Stimulated activated CD8-positive, alpha-beta memory T cell treated with anti-CD3 and anti-CD28 coated beads, Interleukin-4, amount 100 ng/mL, for 4 hours (primary cell): ENCODE measurements at regions not wholly inside any gene's neighbourhood (a gene's known extent, or its start where the extent isn't known, plus 50 kb on each side); places are given as distances from the start of the nearest gene placed in this dataset.
"Not testable (repeated sequence)": the region's sequence is repeated elsewhere in the genome, so short reads cannot be mapped to it uniquely, and the experiment has no call there.

ENCODE experiments used
- DNase-seq, 2 donors: peaks; one replicate each; pipeline ENCODE4 v3.0.0-alpha.2; 2020; ENCODE audit warnings: low read depth in 2 of 2, low spot score in 1 of 2

DNA sequence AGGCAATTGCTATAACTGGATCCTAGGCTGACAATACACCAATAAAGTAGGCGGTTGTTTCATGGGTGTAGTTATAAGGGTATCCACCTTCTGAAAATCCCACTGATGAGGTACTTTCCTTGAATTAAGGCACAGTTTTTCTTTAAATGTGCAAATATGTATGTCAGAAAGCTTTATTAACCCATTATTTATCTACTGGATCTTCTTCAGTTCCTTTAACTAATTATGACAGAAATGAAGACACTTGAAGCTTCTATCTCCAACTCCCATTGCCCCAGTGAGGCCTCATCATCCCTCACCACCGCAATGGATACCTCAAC is 159.6 kb upstream of the KLF3 start:
- no peak for DNase-seq

DNA sequence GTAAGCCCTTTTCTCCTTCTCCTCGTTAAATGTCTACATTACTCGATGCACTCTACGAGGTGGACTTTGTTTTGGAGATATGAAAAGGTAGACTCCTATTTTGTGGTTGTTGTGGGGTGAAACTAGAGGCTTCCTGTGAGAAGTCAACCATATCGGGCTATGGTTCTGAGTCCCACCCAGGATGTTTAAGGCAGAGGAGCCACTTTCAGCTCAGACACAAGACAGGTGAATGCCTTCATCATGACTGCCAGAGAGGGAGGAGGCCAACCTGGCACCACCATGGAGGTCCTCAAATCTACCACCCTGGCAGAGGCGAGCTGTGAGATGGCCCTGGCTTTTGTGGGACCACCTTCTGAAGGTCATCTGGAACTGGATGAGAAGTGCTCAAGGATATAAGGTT is 154.4 kb upstream of the KLF3 start:
- no peak for DNase-seq

DNA sequence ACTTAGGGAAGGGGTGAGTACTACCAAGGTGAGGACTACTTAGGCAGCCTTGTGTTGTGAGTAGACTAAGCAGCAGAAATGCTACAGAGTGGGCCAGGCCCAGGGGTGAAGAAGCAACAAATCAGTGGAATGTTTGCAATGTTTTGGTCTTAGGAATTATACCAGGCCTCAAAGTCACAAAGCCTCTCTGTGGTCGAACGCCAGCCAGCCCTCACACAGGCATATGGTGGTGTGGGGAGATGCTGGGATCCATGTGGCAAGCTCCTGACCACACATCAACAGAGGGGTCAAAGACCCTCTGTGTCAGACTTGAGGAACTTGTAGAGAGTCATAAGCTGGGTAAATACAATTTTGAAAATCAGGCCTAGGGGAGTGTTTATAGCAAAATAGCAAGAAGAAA is 153.8 kb upstream of the KLF3 start:
- no peak for DNase-seq

DNA sequence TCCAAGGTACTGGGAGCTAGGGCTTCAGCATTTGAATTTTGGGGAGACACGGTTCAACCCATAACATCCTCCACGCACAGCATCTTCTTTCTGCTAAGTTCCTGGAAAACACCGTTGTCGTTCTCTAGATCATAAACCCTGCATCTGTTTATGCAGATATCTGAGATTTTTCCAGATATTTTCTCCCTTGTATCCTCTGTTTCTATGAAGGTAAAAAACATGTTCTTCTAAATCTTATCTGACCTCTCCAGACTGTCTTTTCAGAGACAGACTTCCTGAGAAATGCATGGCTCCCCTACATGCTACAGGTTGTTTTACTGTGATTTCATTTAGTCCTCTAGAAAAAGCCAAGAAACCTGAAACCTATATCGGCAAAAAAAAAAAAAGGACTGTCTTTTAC is 152.3 kb upstream of the KLF3 start:
- DNase-seq = no peak

DNA sequence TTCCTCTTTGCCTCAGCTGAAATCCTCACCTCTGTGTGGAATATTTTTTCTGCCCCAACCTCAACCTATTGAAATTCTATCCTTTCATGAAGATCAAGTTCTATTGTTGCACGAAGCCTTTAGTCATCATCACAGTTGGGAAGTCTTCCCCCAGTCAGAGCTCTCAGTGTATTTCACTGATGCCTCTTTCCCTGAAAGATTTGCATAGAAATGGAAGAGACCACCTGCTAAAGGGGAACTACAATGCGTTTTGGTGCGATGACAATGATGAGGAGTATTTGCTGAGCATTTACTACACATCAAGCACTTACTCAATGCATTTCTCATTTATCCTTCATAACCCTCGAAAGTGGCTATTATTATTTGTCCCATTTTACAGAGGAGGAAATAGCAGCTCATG is 151.2 kb upstream of the KLF3 start:
- DNase-seq = no peak

DNA sequence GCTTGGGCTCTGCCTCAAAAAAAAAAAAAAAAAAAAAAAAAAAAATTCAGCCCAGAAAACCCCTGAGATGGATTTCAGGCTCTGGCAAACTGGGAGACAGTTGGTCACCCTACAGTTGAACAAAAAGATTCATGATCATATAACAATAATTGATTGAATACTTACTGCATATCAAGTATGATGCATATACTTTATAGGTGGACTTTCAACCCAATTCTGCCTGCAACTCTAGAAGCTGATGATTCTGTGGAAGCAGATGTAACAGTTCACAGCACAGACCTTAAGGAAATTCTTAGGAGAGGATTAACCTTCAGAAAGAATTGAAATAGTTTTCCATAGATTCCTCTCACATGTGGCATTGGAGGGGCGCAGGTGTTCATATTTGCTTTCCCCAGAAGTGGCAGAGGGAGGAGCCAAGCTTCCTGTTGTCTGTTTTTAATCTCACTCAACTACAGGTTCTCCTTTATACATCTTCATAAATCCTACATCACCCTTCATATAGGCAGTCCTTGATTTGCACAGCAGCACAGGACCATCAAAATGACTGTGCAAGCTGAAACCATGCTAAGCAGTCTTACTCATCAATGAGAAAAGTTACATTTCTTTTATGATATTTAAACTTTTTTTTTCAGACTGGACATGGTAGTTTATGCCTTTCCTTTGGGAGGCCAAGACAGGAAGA is 149.4 kb upstream of the KLF3 start:
- no peak for DNase-seq

DNA sequence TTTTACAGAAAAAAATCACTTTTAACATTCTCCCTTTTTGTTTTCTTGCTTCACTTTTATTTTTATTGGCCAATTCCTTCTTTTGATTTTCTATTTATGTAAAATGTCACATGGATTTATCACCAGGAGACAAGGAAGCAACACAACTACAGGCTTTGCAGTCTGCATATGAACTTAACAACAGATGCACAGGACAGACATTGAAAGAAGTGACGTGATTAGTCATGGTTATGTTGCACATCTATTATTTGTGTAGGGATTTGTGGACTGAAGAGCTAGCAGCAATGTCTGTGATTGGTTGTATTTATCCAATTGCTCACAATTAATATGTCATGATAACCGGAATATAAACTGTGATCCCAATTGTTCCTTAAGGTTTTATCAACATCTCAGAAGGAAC is 147.8 kb upstream of the KLF3 start:
- DNase-seq = no peak

DNA sequence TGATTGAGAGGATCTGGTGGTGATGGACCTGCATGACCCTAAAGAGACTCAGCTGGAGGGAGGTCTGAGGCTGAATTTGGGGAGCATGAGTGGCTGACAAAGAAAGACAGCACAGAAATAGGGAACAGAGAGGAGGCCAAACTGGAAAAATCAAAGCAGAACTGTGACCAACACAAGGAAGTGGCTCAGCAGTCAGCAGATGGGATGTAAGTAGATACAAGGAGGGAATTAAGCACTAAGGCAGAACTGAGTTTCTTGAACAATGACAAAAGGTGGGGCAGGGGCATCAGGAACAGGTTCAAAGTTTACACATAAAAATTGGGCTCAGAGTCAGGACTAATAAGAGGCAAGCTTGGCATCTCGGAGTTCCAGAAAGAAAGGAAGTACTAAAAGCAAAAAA is 144.3 kb upstream of the KLF3 start:
- no peak for DNase-seq

DNA sequence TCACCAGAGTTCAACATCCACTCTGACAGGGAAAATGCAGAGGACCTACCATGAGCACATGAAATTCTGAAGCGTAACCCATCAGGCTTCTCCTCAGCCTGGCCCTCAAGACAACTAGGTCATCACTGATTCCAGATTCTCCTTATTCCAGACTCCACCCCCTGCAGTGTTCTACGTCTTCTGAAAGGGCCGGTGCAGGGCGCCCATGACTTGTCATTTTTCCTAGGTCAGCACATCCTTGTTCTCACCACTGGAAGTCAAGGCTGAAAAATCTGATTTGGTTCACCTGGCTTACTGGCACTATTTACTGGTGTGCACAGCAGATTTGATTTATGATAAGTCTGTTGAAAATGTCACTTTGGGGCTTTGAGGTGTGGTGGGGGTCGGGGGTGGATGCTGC is 140.9 kb upstream of the KLF3 start:
- DNase-seq = no peak

DNA sequence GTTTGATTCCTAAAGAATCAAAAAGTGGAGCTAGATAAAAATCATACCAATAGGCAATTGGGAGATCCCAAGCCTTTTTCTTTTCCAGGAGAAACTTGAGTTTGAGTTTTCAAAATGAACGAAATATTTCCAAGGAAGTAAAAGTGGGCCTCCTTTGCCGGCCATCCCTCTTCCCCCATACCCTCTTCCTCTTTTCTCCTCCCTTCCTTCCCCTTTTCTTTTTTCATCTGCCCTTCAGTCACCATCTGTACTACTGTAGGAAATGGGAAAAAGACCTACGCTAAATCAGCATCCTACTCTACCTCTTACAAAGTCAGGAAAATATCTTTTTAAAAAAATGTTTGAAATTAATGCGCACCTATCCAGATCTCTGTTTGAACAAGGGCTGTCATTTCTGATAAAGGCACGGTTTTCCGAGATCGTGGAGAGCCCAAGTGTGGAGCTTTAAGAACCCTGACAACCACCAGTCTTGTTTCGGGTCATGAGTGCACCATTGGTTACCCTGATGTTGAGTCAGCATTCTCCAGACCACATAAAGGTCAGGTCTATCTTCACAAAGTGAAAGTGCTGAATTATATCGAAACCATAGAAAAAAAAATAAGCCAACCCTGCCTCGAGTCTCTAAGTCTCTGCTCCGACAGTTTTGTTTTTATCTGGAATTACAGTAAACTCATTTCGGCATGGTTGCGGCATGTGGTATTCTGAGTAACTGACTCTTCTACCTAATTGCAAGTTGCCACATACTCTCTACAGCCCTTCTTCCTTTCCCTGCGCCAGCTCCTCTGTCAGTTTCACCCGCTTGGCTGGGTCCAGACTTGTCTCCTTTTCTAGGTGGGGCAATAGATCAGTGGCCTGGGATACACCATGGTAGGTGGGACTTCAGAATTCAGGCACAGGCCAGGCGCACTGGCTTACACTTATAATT is 140.2 kb upstream of the KLF3 start:
- peak in 1 of 2 donors; percentile 5 for DNase-seq

DNA sequence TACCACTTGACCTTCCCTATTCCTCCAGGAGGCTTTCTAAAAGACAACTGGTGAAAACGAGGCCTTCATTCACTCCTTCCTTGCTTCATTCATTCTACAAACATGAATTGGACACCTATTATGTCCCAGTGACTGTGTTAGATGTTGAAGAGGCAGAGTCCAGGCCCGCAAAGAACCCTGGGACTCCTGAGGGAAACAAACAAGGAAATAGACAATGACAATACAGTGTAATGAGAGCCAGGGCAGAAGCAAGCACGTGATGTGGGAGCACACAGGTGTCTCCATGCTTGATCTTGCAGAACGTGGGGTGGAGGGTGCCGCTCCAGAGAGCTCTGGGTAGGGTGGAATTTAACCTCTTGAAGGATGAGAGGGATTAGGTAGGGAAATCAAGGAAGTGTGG is 137.6 kb upstream of the KLF3 start:
- no peak for DNase-seq

DNA sequence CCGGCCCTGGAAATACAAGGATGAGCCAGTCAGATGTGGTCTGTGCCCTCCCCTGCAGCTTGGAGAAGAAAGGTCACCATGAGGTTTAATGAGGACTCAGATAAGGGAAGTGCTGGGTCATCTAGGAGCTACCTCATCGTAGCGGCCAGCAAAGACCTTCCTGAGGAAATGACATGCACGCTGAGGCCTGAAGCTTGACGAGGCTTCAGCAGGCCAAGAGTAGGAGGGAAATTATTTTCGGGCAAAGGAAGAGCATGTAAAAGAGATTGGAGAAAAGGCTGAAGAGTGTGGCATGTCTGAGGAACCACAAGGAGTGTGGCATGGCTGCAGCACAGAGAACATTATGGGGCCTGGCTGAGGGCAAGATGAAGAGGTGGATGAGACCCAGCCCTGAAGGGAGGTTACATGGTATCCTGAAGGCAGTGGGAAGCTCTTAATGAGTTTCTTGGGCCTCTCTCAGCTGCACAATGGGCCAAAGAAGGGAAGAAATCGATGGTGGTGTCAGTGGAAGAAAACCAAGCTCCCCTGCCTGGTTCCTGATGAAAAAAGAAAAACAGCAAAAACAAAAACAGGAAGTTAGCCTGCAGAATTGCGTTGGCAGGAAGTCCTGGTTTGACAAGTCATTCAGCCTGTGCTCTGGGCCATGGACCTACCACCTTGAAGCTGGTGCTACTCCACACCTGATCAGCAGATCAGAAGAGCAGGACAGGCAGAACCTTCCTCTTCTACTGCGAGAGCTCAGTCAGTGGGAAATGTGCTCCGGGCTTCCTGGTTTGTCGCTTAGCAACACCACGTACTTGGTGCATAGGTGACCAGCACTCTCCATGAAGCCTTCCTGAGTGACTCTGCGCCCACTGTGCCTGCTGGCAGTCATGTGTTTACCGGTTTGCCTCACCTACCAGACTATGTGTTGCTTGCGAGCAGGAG is 134.5 kb upstream of the KLF3 start:
- DNase-seq = peak in 1 of 2 donors; percentile 24

DNA sequence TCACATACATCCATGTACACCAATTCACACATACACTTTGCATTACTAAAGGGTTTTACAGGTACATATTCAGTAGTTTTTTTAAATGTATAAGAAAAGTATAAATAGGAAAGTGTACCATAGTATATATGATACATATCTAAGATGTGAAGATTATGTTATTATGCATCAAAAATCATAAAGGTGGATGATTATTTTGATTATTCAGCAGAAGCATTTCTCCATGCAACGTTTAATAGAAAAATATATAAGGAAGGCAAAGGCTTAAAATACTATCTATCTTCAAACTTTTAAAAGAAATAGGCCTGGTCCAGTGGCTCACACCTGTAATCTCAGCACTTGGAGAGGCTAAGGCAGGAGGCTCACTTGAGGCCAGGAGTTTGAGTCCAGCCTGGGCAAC is 133.5 kb upstream of the KLF3 start:
- DNase-seq = no peak

DNA sequence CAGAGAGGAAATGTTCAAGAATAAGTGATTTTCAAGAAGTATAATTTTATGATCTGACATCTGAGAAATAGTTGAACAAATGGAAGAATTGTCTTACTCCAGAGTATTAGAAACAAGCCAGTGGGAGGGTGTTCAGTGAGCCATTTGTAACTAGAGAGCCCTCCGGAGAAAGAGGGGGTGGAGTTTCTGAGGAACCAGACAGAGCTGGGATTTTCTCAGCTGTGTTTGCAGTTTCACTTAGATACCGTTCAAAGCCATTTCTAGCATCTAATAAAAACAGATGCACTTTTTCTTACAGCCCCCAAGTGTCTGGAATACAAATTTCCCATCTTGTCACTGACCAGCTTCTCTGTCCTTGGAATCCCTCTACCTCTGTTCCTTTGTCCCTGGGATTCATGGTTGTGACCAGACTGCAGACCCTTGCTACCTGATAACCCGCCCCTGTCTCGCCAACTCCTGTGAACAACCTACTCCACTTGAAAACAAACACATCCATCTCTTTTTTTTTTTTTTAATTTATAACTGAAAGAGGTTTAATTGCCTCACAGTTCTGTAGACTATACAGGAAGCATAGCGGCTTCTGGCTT is 132.8 kb upstream of the KLF3 start:
- DNase-seq = no peak

DNA sequence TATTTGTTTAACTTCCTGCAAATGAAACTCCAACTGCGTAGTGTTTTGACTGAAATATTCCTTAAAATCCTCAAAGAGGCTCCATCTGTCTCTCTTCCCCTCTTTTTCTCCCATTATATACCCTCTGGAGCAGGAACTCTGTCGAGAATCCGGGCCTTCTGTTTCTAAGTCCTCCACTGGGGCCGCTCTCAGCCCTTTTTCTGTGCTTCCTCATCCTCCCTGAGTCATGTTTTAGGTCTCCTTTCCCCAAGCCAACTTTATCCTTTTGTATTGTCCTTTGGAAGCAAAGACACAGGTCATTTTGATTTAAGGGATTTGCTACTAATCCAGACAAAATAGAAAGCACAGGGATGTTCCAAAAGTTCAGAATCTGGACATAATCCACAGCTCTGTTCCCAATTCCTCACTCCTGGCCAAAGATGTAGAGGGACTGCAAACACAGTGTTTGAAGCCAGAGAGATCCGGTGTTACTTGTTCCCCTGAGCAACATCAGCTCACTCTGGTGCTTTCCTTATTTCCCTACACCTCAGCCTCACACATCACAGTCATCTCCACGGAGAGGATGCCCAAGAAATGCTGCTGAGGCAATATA is 131.0 kb upstream of the KLF3 start:
- DNase-seq = no peak

DNA sequence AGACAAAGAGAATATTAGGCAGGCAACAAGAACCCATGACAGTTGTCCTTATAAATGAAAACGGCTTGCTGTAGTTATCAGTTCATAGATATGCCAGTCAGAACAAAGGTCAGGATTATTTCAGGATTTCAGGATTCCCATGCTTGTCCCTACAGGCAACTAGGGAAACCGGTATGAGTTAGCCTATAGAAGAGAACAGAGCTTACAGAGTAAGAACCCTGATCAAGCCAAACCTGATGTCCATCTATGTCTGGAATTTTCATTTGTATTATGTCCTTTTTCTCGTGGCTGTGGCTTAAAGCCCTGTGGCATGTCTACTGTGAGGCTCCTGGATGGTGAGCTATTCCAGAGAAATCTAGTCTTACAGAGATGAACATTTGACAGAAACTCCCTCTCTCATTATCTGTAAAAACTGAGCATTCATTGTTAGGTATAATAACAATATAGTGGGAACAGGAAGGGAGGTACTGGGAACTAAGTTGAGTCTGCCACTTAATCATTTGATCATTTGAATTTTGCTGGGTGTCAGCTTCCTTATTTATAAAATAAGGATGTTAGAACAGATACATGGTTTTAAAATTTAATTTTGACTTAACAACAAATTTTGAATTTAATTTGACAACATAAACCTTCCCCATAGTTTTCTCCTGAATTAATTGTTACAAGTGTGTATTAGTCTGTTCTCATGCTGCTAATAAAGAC is 129.5 kb upstream of the KLF3 start:
- DNase-seq = no peak

DNA sequence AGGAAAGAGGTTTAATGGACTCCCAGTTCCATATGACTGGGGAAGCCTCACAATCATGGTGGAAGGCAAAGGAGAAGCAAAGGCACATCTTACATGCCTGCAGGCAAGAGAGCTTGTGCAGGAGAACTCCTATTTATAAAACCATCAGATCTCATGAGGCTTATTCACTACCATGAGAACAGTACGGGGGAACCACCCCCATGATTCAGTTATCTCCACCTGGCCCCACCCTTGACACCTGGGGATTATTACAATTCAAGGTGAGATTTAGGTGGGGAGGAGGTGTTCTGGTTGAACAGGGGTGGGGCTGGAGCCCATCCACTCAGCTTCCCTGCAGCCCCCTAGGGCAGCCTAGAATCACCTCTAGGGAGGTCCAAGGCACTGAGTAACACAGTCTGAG is 128.9 kb upstream of the KLF3 start:
- DNase-seq = not testable (repeated sequence)

DNA sequence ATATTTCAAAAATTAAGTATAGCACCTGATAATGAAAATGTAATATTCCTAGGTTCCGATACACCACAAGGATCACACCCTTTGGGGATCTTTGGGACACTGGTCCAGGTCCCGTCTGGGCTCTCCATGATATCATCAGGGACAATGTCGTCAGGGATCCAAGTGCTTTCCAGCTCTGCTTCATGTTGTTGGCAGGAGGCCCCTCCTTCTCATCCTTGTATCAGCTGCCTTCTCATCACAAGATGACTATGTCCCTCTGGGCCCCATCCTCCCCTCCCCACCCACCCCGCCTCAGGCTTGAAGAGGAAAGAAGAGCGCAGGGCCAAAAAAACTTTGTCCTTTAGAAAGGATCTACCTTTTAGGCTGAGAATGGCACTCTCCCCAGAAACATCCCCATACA is 128.3 kb upstream of the KLF3 start:
- DNase-seq = no peak

DNA sequence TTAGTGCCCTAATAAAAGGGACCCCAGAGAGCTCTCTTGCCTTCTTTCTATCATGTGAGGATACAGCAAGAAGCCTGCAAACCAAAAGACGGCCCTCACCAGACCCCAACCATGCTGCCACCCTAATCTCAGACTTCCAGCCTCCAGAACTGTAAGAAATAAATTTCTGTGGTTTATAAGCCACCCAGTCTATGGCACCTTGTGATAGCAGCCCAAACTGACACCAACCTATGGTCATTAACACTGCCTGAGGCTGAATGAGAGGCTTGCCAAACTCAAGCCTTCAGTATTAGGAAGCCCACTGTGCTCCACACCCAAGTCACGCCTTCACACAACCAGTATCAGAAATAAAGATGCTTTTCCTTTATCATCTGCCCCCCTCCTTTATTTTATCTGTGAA is 127.3 kb upstream of the KLF3 start:
- no peak for DNase-seq

DNA sequence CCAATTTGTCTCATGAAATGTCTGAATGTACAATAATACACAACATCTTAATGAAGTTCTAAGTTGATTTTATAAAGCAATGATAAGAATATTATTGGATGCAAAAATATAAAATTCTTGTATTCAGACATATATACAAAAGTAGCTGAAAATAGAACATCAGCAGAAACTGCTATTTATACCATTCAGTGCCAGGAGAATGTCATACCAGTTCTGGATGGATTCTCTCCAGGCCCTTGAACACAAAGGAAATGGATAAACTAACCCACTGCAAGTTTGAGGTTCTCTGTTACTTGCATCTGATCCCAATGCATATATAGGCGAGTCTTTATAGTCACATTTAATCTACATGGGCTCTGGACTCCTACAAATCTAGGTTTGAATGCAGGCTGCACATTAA is 126.3 kb upstream of the KLF3 start:
- no peak for DNase-seq
